K562 (cell line): ENCODE measurements at regions not wholly inside any gene's neighbourhood (a gene's known extent, or its start where the extent isn't known, plus 50 kb on each side); places are given as distances from the start of the nearest gene placed in this dataset.

Experiments
- ATAC-seq: fragments of 200-7000 bp; cut with Tn5 transposase; 3 replicates; pipeline ENCODE4 v1.9.1; 2020; ENCODE audit warnings: moderate library complexity
- BruUV-seq: library from RNA; stranded (reverse); fragments of 400-500 nt; replicated peaks from 2 replicates; lab custom pipeline; 2021; lab: Mats Ljungman, UMichigan
- CTCF ChIA-PET: fragments of 300-600 bp; formaldehyde crosslinking; extraction: SDS; loops from one replicate; lab custom pipeline; 2021; ENCODE audit warnings: low intra/inter-chr PET ratio; lab: Yijun Ruan, JAX
- POLR2A ChIA-PET: fragments of 300-600, 350-650 bp; sonication (Branson Sonifier 250); formaldehyde crosslinking; extraction: SDS; loops from one replicate; lab custom pipeline; 2021; ENCODE audit warnings: antibody characterized with exemption, inconsistent platforms; lab: Yijun Ruan, JAX
- DNase-seq, 4 experiments: peaks; one replicate each; pipeline versions ENCODE4 v3.0.0 to v3.0.0-alpha.2; 2011 to 2018; ENCODE audit warnings: low spot score in 3 of 4, mixed read lengths in 3 of 4; ENCODE audit errors: extremely low read depth in 1 of 4
- FAIRE-seq: peaks from 2 replicates; lab custom pipeline; 2011; peaks lifted over from hg19 to GRCh38; lab: Jason Lieb, UNC
- H2AFZ ChIP-seq: 2 replicates; pipeline ENCODE4 v1.6.0; 2011; ENCODE audit warnings: low read depth, low read length, control low read depth, inconsistent platforms
- H3K27ac ChIP-seq: fragments of 200-600 bp; 3 replicates; pipeline ENCODE4 v1.8.0; 2011; ENCODE audit warnings: low read depth, mild to moderate bottlenecking, control low read depth, inconsistent platforms, low read length, moderate library complexity, mixed read lengths; ENCODE audit errors: extremely low read depth
- H3K27me3 ChIP-seq, 2 experiments: fragments of 300-600 bp in 1 of 2; 2 replicates in 1 of 2; 3 replicates in 1 of 2; pipeline versions ENCODE4 v1.6.0 to v1.8.0; 2011; ENCODE audit warnings: inconsistent platforms in 2 of 2, low read length in 2 of 2, mild to moderate bottlenecking in 1 of 2, mixed read lengths in 1 of 2, moderate library complexity in 1 of 2; ENCODE audit not compliant: control insufficient read depth in 2 of 2, insufficient read depth in 2 of 2
- H3K36me3 ChIP-seq: fragments of 300-600 bp; 3 replicates; pipeline ENCODE4 v1.8.0; 2011; ENCODE audit warnings: mild to moderate bottlenecking, low read length, inconsistent platforms; ENCODE audit not compliant: control insufficient read depth, insufficient read depth
- H3K4me1 ChIP-seq, 2 experiments: fragments of 200-600 bp in 1 of 2; replicated peaks in 1 of 2; 2 replicates in 1 of 2; 3 replicates in 1 of 2; pipeline versions ENCODE4 v1.5.1 to v1.8.0; 2011; ENCODE audit warnings: inconsistent platforms in 2 of 2, low read length in 2 of 2, mild to moderate bottlenecking in 1 of 2, mixed read lengths in 1 of 2, moderate library complexity in 1 of 2; ENCODE audit not compliant: control insufficient read depth in 2 of 2, insufficient read depth in 2 of 2
- H3K4me2 ChIP-seq: 2 replicates; pipeline ENCODE4 v1.6.1; 2011; ENCODE audit warnings: low read length, control low read depth, inconsistent platforms, mixed read lengths; ENCODE audit not compliant: insufficient read depth
- H3K4me3 ChIP-seq: fragments of 200-600 bp; sonication (generic), shearing (Covaris generic); 2 replicates; pipeline ENCODE4 v1.5.1; 2016; ENCODE audit warnings: control low read depth, inconsistent platforms
- H3K79me2 ChIP-seq: fragments of 200-600 bp; 3 replicates; pipeline ENCODE4 v1.8.0; 2011; ENCODE audit warnings: low read length, inconsistent platforms; ENCODE audit not compliant: control insufficient read depth, insufficient read depth
- H3K9ac ChIP-seq, 2 experiments: 2 replicates each; pipeline versions ENCODE4 v1.6.0 to v1.6.1; 2011; ENCODE audit warnings: low read depth in 2 of 2, low read length in 2 of 2, control low read depth in 1 of 2, inconsistent platforms in 1 of 2, mild to moderate bottlenecking in 1 of 2, mixed read lengths in 1 of 2; ENCODE audit not compliant: insufficient read depth in 1 of 2
- H3K9me1 ChIP-seq: one replicate; pipeline ENCODE4 v1.6.0; 2011; ENCODE audit warnings: inconsistent platforms, mild to moderate bottlenecking, low read length, moderate library complexity; ENCODE audit not compliant: control insufficient read depth, insufficient read depth
- H3K9me3 ChIP-seq: replicated peaks from 2 replicates; pipeline ENCODE4 v1.5.1; 2011; ENCODE audit warnings: low read depth, low read length, inconsistent platforms; ENCODE audit not compliant: control insufficient read depth, insufficient read depth
- H4K20me1 ChIP-seq: replicated peaks from 2 replicates; pipeline ENCODE4 v1.6.1; 2011; ENCODE audit warnings: low read length, inconsistent platforms, mixed read lengths; ENCODE audit not compliant: control insufficient read depth, insufficient read depth
- CREBBP ChIP-seq: IDR thresholded peaks from one replicate; pipeline ENCODE4 v1.6.1; 2012; ENCODE audit warnings: low read depth, mild to moderate bottlenecking, control low read depth, inconsistent platforms, low read length
- DACH1 ChIP-seq: fragments of 450-650 bp; IDR thresholded peaks from 2 replicates; pipeline ENCODE4 v1.6.1; 2018; ENCODE audit not compliant: partially characterized antibody
- FOXP1 ChIP-seq: sonication (generic); formaldehyde crosslinking; IDR thresholded peaks from 2 replicates; pipeline ENCODE4 v1.8.0; 2022; ENCODE audit warnings: mild to moderate bottlenecking, missing genetic modification reagents
- MAFG ChIP-seq: fragments of 450-650 bp; conservative IDR thresholded peaks from 2 replicates; pipeline ENCODE4 v1.6.1; 2016; ENCODE audit warnings: missing genetic modification characterization, missing compliant biosample characterization
- SIN3A ChIP-seq, 2 experiments: fragments of 150-350 bp in 1 of 2; IDR thresholded peaks; 2 replicates each; pipeline ENCODE4 v1.6.1; 2011 to 2016; ENCODE audit warnings: borderline replicate concordance in 2 of 2, low read depth in 2 of 2, low read length in 2 of 2, mild to moderate bottlenecking in 2 of 2, moderate library complexity in 2 of 2; ENCODE audit not compliant: control insufficient read depth in 1 of 2
- TAF7 ChIP-seq: fragments of 450-650 bp; IDR thresholded peaks from 2 replicates; pipeline ENCODE4 v1.6.1; 2016; ENCODE audit warnings: missing genetic modification characterization, missing compliant biosample characterization
- ZKSCAN1 ChIP-seq: fragments of 150-350 bp; IDR thresholded peaks from 2 replicates; pipeline ENCODE4 v1.6.1; 2016; ENCODE audit warnings: low read depth, low read length
- ZKSCAN3 ChIP-seq: fragments of 250-450 bp; sonication (Bioruptor Pico); IDR thresholded peaks from 2 replicates; pipeline ENCODE4 v1.4.0; 2020
- ZNF57 ChIP-seq: fragments of 450-650 bp; formaldehyde crosslinking; IDR thresholded peaks from 2 replicates; pipeline ENCODE4 v1.4.0; 2020; ENCODE audit warnings: mild to moderate bottlenecking, moderate library complexity
- ZNF75A ChIP-seq: fragments of 450-650 bp; formaldehyde crosslinking; IDR thresholded peaks from 2 replicates; pipeline ENCODE4 v1.4.0; 2020; ENCODE audit warnings: mild to moderate bottlenecking
- ZSCAN32 ChIP-seq: fragments of 450-650 bp; formaldehyde crosslinking; IDR thresholded peaks from 2 replicates; pipeline ENCODE4 v1.4.0; 2020; ENCODE audit warnings: mild to moderate bottlenecking, moderate library complexity
- WGBS: fragments of 100-300 bp; shearing (Covaris generic); methylation state at CpG from one replicate; pipeline ENCODE4 v1.1.6; 2016; ENCODE audit warnings: low coverage, mixed read lengths; ENCODE audit not compliant: insufficient coverage; ENCODE audit errors: missing lambda C conversion rate; 5-methylcytosine and 5-hydroxymethylcytosine counted together
- in situ Hi-C: fragments of 300-500 bp; cut with MboI; formaldehyde crosslinking; loops from 4 replicates; pipeline ENCODE4 v1.15.0; 2018; ENCODE audit warnings: inconsistent platforms, mixed read lengths
- intact Hi-C: fragments of 100-400 bp; cut with micrococcal nuclease; formaldehyde crosslinking; loops from 2 replicates; pipeline ENCODE4 v1.14.2; 2022
- TF ChIP-seq, protein P1 (sequence below): fragments of 250-450 bp; sonication (Bioruptor Pico); IDR thresholded peaks from 2 replicates; pipeline ENCODE4 v1.8.0; 2021; ENCODE audit warnings: moderate library complexity, mild to moderate bottlenecking, inconsistent platforms
- TF ChIP-seq, protein P2 (sequence below): fragments of 450-650 bp; formaldehyde crosslinking; IDR thresholded peaks from 2 replicates; pipeline ENCODE4 v1.4.0; 2020; ENCODE audit warnings: mild to moderate bottlenecking
- TF ChIP-seq, protein P3 (sequence below): fragments of 250-450 bp; sonication (Bioruptor Pico); IDR thresholded peaks from 2 replicates; pipeline ENCODE4 v1.8.0; 2021; ENCODE audit warnings: moderate library complexity, mild to moderate bottlenecking, inconsistent platforms

DNA sequence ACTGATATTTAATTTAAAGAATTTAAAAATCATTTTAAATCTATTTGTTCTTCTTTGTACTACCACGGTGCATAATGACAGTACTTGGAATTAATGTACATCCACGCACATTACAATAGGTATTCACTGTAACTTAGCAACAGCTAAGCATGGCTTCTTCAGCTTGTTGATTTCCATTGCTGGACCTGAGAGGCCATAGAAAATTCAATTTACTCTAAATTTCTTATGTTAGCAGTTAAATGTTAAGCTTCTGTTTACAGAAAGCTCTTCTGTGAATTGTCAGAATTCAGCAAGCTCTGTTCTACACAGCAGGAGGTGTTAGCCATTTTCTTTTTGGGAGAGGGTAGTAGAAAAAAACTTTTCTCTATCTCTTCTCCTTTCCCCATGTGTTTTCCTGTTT, 1149.3 kb upstream of the CDH2 start:
- in situ Hi-C loops (no loop called here), intact Hi-C loops (no loop called here)
- Histone ChIP-seq H3K4me2 (no peak overlapping the region), H3K4me3 (no peak overlapping the region), H3K27ac (no peak overlapping the region), H3K9ac (no peak overlapping the region), H3K4me1 (no peaks in the 10 kb centered on the region), H3K9me3 (no peaks in the 10 kb centered on the region; the same call in 1 of the 2 replicates), H3K36me3 (no peaks in the 10 kb centered on the region), H3K79me2 (no peaks in the 10 kb centered on the region), H2AFZ (no peak overlapping the region), H3K9me1 (no peaks in the 10 kb centered on the region), H3K27me3 (no peaks in the 10 kb centered on the region), H4K20me1 (no peaks in the 10 kb centered on the region)
- TF ChIP-seq ZNF57 (CRISPR knock-in tag): no peak
- TF ChIP-seq ZSCAN32 (CRISPR knock-in tag): no peak
- no peak for TF ChIP-seq MAFG (tag)
- TF ChIP-seq, protein P1, sequence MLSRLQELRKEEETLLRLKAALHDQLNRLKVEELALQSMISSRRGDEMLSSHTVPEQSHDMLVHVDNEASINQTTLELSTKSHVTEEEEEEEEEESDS (CRISPR knock-in tag): no peak
- no peak for TF ChIP-seq SIN3A (IDR thresholded peaks at IDR 0.05; ENCODE audit: borderline replicate concordance in 2 of 2, control insufficient read depth in 1 of 2, low read depth in 2 of 2, low read length in 2 of 2)
- TF ChIP-seq, protein P2, sequence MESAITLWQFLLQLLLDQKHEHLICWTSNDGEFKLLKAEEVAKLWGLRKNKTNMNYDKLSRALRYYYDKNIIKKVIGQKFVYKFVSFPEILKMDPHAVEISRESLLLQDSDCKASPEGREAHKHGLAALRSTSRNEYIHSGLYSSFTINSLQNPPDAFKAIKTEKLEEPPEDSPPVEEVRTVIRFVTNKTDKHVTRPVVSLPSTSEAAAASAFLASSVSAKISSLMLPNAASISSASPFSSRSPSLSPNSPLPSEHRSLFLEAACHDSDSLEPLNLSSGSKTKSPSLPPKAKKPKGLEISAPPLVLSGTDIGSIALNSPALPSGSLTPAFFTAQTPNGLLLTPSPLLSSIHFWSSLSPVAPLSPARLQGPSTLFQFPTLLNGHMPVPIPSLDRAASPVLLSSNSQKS: no peak
- no peak for TF ChIP-seq TAF7 (tag)
- no peak for TF ChIP-seq CREBBP
- TF ChIP-seq ZKSCAN3 (CRISPR knock-in tag): no peak
- TF ChIP-seq ZNF75A (CRISPR knock-in tag): no peak
- TF ChIP-seq ZKSCAN1: no peak
- no peak for TF ChIP-seq FOXP1
- no peak for TF ChIP-seq DACH1
- TF ChIP-seq, protein P3, sequence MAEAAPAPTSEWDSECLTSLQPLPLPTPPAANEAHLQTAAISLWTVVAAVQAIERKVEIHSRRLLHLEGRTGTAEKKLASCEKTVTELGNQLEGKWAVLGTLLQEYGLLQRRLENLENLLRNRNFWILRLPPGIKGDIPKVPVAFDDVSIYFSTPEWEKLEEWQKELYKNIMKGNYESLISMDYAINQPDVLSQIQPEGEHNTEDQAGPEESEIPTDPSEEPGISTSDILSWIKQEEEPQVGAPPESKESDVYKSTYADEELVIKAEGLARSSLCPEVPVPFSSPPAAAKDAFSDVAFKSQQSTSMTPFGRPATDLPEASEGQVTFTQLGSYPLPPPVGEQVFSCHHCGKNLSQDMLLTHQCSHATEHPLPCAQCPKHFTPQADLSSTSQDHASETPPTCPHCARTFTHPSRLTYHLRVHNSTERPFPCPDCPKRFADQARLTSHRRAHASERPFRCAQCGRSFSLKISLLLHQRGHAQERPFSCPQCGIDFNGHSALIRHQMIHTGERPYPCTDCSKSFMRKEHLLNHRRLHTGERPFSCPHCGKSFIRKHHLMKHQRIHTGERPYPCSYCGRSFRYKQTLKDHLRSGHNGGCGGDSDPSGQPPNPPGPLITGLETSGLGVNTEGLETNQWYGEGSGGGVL: no peak
- POLR2A ChIA-PET: no interaction called here
- WGBS: 0% methylated on average over 2 of the region's 2 CpGs
- ATAC-seq: no peak
- no peak for DNase-seq
- no TSS peak for BruUV-seq
- CTCF ChIA-PET: no interaction called here
- no peak for FAIRE-seq
